ENCODE measurements at regions not wholly inside any gene's neighbourhood (a gene's known extent, or its start where the extent isn't known, plus 50 kb on each side); places are given as distances from the start of the nearest gene placed in this dataset.

- no peaks in the 10 kb centered on the region for H4K20me1 ChIP-seq (replicated peaks; ENCODE audit: control insufficient read depth, extremely low read depth, insufficient read depth, low read length)
- FAIRE-seq (peak; percentile 21), DNase-seq (ENCODE audit: low read depth, low spot score) (peak; percentile 59)
- CTCF ChIA-PET: interaction anchor here (1.0 to 11.0 kb wide), 16 partner anchors 11 to 196 kb away, joined by 3 to 130 read pairs (median 6); no protein-coding TSS in a partner anchor
- no peaks in the 10 kb centered on the region for H3K9me1 ChIP-seq (replicated peaks; ENCODE audit: control insufficient read depth, extremely low read depth, insufficient read depth, low read length)
- intact Hi-C loops (cut with micrococcal nuclease) (loop anchor here (10.0 kb wide), 1 partner anchor 239 kb away; no protein-coding TSS in a partner anchor), dilution Hi-C loops (cut with MboI; ENCODE audit: extremely low pct_ligation_motif_present, low sequenced_read_pairs) (loop anchor here (25.0 kb wide), 1 partner anchor 126 kb away; no protein-coding TSS in a partner anchor)
- BruUV-seq (replicated peaks): no TSS peak
- H3K4me3 ChIP-seq (replicated peaks in 1 of 3; ENCODE audit: insufficient read depth in 1 of 3, low read depth in 1 of 3, low read length in 3 of 3): peak overlapping the region in 1 of 3 experiments; percentile 34
- peak overlapping the region; percentile 94 for H3K4me2 ChIP-seq (ENCODE audit: insufficient read depth, low read length)
- H3K79me2 ChIP-seq (ENCODE audit: control insufficient read depth, insufficient read depth, low read length): peaks cover 32% of the 10 kb centered on the region
- no peak overlapping the region for H3K9ac ChIP-seq (replicated peaks; ENCODE audit: extremely low read depth, insufficient read depth, low read length)
- H3K9me3 ChIP-seq (replicated peaks; ENCODE audit: control insufficient read depth, insufficient read depth, low read length): no peaks in the 10 kb centered on the region
- H2AFZ ChIP-seq (ENCODE audit: low read depth, low read length): no peak overlapping the region
- no peaks in the 10 kb centered on the region for H3K27me3 ChIP-seq (ENCODE audit: control insufficient read depth in 2 of 2, insufficient read depth in 2 of 2, low read length in 2 of 2)
- TF ChIP-seq EZH2 (IDR thresholded peaks at IDR 0.05; ENCODE audit: borderline replicate concordance, low read depth, low read length, severe bottlenecking): no peak
- no peak for TF ChIP-seq POLR2A (IDR thresholded peaks at IDR 0.05; ENCODE audit: low read depth, low read length)
- TF ChIP-seq POLR2AphosphoS5 (IDR thresholded peaks at IDR 0.05; ENCODE audit: insufficient read depth, low read depth, low read length): no peak
- no peak for TF ChIP-seq MAX (IDR thresholded peaks at IDR 0.05; ENCODE audit: insufficient read depth, insufficient read length)
- no peak for TF ChIP-seq GATA2 (IDR thresholded peaks at IDR 0.05; ENCODE audit: insufficient read depth, insufficient read length, low read depth, low read length)
- TF ChIP-seq JUN (IDR thresholded peaks at IDR 0.05; ENCODE audit: borderline replicate concordance, insufficient read depth, insufficient read length, low read depth): peak; percentile 69
- peak; percentile 63 for TF ChIP-seq FOS (IDR thresholded peaks at IDR 0.05; ENCODE audit: borderline replicate concordance, insufficient read depth, low read length)
- no peak for TF ChIP-seq CTCF (IDR thresholded peaks at IDR 0.05; ENCODE audit: extremely low read depth in 1 of 2, insufficient read depth in 1 of 2, low read depth in 1 of 2, low read length in 2 of 2)
- TF ChIP-seq MYC (IDR thresholded peaks at IDR 0.05; ENCODE audit: low read depth, low read length): no peak
- H3K27ac ChIP-seq (ENCODE audit: insufficient read depth, low read depth, low read length): peak overlapping the region; percentile 22
- POLR2A ChIA-PET: interaction anchor here (0.6 kb wide), 1 partner anchor 258 kb away, joined by 7 read pairs; no protein-coding TSS in a partner anchor
- peaks cover 0 to 2% of the 10 kb centered on the region in 2 experiments for H3K36me3 ChIP-seq (ENCODE audit: control insufficient read depth in 2 of 2, extremely low read depth in 1 of 2, insufficient read depth in 2 of 2, low read length in 2 of 2)
- H3K4me1 ChIP-seq (ENCODE audit: control insufficient read depth, extremely low read depth, insufficient read depth, low read length): peaks cover 53% of the 10 kb centered on the region
Measured at GRCh38 chr6:71386215-71386614, 97.6 kb downstream of the OGFRL1 start.
